ACHN (cell line): ENCODE measurements at regions not wholly inside any gene's neighbourhood (a gene's known extent, or its start where the extent isn't known, plus 50 kb on each side); places are given as distances from the start of the nearest gene placed in this dataset.
"Not testable (repeated sequence)": the region's sequence is repeated elsewhere in the genome, so short reads cannot be mapped to it uniquely, and the experiment has no call there.

Experiments
- DNase-seq: peaks from one replicate; pipeline ENCODE4 v3.0.0-alpha.2; 2015
- in situ Hi-C: cut with HindIII; loops from 2 replicates; pipeline ENCODE4 v1.10.0; 2017; ENCODE audit warnings: low sequenced_read_pairs, low pct_ligation_motif_present, low pct_unique_long_range_greater_than_20kb

DNA sequence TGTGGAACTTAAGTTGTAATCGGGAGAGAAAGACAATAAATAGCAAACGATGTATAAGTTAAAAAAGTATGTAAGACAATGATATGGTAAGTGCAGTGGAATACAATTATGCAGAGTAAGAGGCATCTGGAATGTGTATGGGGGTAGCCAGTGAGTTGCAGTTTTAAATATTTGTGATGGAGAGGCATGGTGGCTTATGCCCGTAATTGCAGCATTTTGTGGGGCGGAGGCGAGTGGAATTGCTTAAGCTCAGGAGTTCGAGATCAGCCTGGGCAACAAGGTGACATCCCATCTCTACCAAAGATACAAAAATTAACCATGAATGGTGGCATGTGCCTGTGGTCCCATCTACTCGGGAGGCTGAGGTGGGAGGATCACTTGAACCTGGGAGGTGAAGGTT lies 52.5 kb upstream of the WDFY3 start:
- DNase-seq: no peak
- in situ Hi-C loops: no loop called here

DNA sequence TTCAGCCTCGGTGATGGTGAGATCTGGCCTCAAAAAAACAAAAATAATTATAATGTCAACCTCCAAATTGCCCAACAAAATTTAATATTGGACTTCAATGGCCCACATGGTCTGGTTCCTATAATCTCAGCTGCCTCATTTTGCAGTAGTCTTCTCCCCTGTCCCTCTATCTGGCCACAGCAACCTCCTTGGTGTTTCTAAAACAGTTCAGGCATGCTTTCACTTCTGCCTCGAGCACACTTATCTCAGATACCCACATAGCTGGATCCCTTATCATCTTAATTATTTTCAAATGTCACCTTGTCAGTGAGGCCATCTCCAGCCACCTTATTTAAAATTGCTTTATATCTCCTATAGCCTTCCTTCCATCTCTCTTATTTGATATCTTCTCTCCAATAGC lies 52.9 kb upstream of the WDFY3 start:
- no peak for DNase-seq
- in situ Hi-C loops: no loop called here

DNA sequence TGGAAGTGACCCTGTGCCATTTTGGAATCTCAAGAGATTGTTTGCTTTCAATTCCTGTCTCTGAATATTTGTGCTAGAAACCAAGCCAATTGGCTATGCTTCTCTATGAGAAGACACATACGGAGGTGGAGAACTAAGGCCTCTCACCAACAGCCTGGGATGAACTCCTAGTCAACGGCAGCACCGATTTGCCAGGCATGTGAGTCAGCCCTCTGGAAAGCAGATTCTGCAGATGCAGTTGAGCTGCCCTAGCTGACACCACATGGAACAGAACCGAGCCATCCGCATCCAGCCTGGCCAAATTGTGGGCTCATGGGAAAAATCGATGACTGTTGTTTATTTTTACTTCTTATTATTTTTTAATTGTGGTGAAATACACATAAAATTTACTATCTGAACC lies 58.2 kb upstream of the WDFY3 start:
- DNase-seq: no peak
- in situ Hi-C loops: no loop called here

DNA sequence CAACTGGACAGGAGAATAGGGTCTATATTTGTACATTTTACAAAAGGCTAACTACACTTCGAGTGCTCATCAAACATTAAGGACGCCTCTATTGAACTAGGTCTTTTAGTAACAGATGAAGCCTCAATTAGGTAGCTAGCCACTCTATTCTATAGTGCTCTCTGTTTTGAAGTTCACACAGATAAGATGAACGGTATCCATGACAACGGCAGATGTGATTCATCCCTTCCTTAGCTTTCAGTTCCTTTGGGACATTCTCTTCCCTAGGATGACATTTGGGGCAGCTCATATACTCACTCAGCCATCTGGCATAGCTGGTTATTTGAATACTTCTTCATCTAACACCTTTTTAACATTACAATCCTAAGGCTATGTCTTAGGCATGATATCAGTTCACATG lies 62.4 kb upstream of the WDFY3 start:
- in situ Hi-C loops: no loop called here
- DNase-seq: no peak

DNA sequence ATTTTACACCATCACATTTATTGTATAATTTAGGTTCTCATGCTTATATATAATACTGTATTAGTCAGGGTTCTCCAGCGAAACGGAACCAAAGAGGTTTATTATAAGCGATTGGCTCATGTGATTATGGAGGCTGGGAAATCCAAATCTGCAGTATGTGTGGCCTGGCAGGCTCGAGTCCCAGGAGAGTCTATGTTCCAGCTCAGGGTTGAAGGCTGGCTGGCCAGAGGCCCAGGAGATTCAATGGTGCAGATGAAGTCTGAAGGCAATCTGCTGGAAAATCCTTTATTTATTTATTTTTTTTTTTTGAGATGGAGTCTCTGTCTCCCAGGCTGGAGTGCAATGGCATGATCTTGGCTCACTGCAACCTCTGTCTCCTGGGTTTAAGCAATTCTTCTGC lies 63.0 kb upstream of the WDFY3 start:
- no peak for DNase-seq
- in situ Hi-C loops: no loop called here

- DNase-seq: no peak
- in situ Hi-C loops: no loop called here
Observed at GRCh38 chr4:85030156-85030555, 63.7 kb upstream of the WDFY3 start.

DNA sequence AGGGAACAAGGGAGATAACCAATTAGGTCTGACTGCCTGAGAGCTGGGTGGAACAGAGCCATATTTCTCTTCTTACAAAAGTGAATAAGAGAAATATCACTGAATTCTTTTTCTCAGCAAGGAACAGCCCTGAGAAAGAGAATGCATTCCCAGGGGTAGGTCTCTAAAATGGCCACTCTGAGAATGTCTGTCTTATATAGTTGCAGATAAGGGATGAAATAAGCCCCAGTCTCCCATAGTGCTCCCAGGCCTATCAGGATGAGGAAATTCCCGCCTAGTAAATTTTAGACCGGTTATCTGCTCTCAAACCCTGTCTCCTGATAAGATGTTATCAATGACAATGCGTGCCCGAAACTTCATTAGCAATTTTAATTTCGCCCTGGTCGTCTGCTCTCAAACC lies 67.3 kb upstream of the WDFY3 start:
- in situ Hi-C loops: not testable (repeated sequence)

DNA sequence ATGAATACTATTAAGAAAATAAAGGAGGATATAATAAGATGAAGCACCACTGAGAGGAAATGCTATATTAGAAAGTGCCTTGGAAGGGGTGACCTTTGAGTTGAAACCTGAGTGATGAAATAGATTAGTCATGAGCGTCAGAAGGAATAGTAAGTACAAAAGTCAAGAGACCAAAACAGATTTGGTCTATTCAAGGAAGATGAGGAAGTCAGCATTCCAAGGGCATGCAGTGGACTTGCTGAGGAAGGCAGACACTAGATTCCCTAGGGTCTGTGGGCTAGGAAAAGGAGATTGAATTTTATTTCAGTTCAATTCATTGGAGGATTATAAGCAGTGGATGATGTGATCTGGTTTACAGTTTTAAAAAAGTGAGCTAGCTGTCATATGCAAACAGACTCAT lies 73.0 kb upstream of the WDFY3 start:
- in situ Hi-C loops: no loop called here
- DNase-seq: peak; percentile 3

More for the DNA sequence above, 67.3 kb upstream of the WDFY3 start:
- DNase-seq: not testable (repeated sequence)

DNA sequence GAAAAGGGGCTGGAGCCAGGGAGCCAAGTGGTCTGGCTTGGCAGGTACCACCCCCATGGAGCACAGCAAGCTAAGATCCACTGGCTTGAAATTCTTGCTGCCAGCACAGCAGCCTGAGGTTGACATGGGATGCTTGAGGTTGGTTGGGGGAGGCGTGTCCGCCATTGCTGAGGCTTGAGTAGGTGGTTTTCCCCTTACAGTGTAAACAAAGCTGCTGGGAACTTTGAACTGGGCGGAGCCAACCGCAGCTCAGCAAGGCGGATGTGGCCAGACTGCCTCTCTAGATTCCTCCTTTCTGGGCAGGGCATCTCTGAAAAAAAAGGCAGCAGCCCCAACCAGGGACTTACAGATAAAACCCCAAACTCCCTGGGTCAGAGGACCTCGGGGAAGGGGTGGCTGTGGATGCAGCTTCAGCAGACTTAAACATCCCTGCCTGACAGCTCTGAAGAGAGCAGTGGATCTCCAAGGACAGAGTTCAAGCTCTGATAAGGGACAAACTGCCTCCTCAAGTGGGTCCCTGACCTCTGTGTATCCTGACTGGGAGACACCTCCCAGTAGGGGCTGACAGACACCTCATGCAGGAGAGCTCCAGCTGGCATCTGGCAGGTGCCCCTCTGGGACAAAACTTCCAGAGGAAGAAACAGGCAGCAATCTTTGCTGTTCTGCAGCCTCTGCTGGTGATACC lies 77.5 kb upstream of the WDFY3 start:
- in situ Hi-C loops, DNase-seq: not testable (repeated sequence)

GRCh38 chr4:85050736-85051135 lies 84.2 kb upstream of the WDFY3 start:
- in situ Hi-C loops: no loop called here
- DNase-seq: no peak

- in situ Hi-C loops: no loop called here
Observed at GRCh38 chr4:85051526-85051925, 85.0 kb upstream of the WDFY3 start.

DNA sequence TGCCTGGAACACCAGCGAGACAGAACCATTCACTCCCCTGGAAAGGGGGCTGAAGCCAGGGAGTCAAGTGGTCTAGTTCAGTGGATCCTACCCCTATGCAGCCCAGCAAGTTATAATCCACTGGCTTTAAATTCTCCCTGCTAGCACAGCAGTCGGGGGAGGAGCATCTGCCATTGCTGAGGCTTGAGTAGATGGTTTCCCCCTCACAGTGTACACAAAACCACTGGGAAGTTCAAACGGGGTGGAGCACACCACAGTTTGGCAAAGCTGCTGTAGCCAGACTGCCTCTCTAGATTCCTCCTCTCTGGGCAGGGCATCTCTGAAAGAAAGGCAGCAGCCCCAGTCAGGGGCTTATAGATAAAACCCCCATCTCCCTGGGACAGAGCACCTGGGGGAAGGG lies 88.4 kb upstream of the WDFY3 start:
- in situ Hi-C loops: not testable (repeated sequence)

More at GRCh38 chr4:85051526-85051925, 85.0 kb upstream of the WDFY3 start:
- DNase-seq: no peak

DNA sequence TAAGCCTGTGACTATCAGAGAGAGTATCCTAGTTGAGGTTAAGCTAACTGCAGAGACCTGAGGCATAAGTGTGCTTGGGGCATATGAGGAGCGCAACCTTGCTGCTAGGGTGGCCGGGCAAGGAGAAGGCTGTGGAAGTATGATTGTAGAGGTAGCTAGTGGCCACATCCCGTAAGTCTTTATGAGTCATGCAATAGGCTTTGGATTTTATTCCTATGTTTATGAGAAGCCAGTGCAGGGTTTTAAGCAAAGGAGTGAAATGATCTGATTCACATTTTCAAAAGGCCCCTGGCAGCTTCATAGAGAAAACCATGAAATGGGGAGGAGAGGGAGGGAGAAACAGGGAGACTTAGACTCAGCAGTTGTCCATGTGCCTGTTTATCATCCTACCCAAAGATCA lies 92.1 kb upstream of the WDFY3 start:
- in situ Hi-C loops: no loop called here
- DNase-seq: no peak

More for the DNA sequence above, 88.4 kb upstream of the WDFY3 start:
- not testable (repeated sequence) for DNase-seq

- DNase-seq: no peak
- in situ Hi-C loops: no loop called here
Observed at GRCh38 chr4:85061974-85062373, 95.5 kb upstream of the WDFY3 start.

- in situ Hi-C loops: no loop called here
- DNase-seq: no peak
Observed at GRCh38 chr4:85062466-85062865, 96.0 kb upstream of the WDFY3 start.

DNA sequence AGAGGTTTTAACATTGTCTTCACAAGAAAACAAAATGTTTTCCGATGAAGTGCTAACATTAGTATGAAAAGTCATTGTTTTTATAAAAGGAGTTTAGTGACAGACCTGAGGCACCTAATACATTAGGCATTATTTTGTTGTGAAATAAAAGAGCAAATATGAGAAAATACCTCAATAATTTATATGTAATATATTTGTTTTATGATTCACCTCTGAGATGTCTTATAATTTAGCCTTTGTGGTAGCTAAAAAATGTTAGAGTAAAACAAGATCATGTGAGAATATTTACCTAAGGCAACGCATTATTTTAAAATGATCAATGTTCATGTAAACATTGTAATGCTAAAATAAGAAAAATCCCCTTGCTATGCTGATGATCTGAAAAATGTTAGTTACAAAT lies 100.9 kb upstream of the WDFY3 start:
- in situ Hi-C loops: no loop called here
- DNase-seq: no peak

DNA sequence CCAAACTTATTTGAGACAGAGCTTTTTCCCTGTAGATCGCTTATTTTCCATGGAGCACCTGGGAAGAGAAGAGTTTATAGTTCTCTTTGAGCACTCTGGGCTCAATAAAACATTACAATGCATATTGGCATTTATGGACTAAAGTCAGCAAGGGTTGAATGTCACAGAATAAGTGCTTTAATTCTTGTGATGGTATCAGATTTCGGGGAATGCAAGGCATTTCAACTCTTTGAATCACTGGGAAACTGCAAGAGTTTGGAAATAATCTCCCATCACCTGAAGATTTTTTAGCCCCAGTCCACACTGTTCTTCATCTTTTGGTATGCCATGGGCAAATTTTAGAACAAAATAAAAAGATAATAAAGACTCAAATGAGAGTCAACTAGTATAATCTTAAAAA lies 111.5 kb upstream of the WDFY3 start:
- in situ Hi-C loops: no loop called here
- DNase-seq: no peak

- in situ Hi-C loops: no loop called here
- DNase-seq: no peak
Observed at GRCh38 chr4:85081196-85081595, 114.7 kb upstream of the WDFY3 start.

GRCh38 chr4:85084371-85085094 lies 118.0 kb upstream of the WDFY3 start:
- in situ Hi-C loops: no loop called here
- peak; percentile 65 for DNase-seq

DNA sequence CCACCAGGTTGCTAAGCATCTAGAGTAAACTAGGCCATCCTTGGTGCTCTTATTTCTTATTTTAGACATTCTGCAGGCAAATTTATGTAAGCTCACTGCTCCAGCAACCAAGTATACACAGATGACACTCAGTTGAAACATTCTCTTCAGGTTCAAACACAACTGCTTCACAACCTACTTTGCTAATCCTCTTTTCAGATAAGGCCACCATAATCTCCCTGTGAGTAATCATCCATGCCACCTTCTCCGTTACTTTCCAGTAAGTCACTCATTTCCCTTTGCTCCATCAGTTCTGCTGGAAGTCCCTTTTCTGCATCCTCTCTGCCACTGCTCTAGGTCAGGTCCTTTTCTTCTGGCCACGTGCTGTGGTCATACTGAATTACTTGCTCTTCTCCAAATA lies 120.2 kb upstream of the WDFY3 start:
- no peak for DNase-seq
- in situ Hi-C loops: no loop called here
